ENCODE measurements at regions not wholly inside any gene's neighbourhood (a gene's known extent, or its start where the extent isn't known, plus 50 kb on each side); places are given as distances from the start of the nearest gene placed in this dataset.

- TF ChIP-seq YY1 (IDR thresholded peaks at IDR 0.05; ENCODE audit: extremely low read depth, insufficient replicate concordance, low read depth, low read length): no peak
Observed at GRCh38 chr14:104376202-104377140, 203.1 kb upstream of the C14orf180 start (continued).

GRCh38 chr14:104377256-104377655 is 202.3 kb upstream of the C14orf180 start:
- ChIA-PET RAD21 (ENCODE audit: low non-redundant PET in 1 of 2, low total read pairs in 2 of 2, uncharacterized antibody in 2 of 2, unreplicated experiment in 2 of 2) (no interaction called here), POLR2A (no interaction called here), CTCF (no interaction called here)
- H3K36me3 ChIP-seq (ENCODE audit: control insufficient read depth in 1 of 2, insufficient read depth in 2 of 2, low read length in 2 of 2): no peaks in the 10 kb centered on the region
- H3K9me2 ChIP-seq (ENCODE audit: insufficient read depth): no peaks in the 10 kb centered on the region
- no peak overlapping the region for H3K27ac ChIP-seq (ENCODE audit: low read depth, low read length)
- TF ChIP-seq, protein P1, sequence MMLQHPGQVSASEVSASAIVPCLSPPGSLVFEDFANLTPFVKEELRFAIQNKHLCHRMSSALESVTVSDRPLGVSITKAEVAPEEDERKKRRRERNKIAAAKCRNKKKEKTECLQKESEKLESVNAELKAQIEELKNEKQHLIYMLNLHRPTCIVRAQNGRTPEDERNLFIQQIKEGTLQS (IDR thresholded peaks at IDR 0.05): no peak
- no peak for TF ChIP-seq SIN3A (IDR thresholded peaks at IDR 0.05; ENCODE audit: low read depth)
- TF ChIP-seq POLR2A (IDR thresholded peaks at IDR 0.05; ENCODE audit: borderline replicate concordance, extremely low read depth, insufficient read depth, insufficient read length): no peak
- TF ChIP-seq TCF7L2 (IDR thresholded peaks at IDR 0.05; ENCODE audit: borderline replicate concordance, extremely low read depth, insufficient read depth, insufficient read length): no peak
- TF ChIP-seq, protein P2, sequence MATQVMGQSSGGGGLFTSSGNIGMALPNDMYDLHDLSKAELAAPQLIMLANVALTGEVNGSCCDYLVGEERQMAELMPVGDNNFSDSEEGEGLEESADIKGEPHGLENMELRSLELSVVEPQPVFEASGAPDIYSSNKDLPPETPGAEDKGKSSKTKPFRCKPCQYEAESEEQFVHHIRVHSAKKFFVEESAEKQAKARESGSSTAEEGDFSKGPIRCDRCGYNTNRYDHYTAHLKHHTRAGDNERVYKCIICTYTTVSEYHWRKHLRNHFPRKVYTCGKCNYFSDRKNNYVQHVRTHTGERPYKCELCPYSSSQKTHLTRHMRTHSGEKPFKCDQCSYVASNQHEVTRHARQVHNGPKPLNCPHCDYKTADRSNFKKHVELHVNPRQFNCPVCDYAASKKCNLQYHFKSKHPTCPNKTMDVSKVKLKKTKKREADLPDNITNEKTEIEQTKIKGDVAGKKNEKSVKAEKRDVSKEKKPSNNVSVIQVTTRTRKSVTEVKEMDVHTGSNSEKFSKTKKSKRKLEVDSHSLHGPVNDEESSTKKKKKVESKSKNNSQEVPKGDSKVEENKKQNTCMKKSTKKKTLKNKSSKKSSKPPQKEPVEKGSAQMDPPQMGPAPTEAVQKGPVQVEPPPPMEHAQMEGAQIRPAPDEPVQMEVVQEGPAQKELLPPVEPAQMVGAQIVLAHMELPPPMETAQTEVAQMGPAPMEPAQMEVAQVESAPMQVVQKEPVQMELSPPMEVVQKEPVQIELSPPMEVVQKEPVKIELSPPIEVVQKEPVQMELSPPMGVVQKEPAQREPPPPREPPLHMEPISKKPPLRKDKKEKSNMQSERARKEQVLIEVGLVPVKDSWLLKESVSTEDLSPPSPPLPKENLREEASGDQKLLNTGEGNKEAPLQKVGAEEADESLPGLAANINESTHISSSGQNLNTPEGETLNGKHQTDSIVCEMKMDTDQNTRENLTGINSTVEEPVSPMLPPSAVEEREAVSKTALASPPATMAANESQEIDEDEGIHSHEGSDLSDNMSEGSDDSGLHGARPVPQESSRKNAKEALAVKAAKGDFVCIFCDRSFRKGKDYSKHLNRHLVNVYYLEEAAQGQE (IDR thresholded peaks at IDR 0.05; ENCODE audit: low read depth): no peak
- no peak for TF ChIP-seq CEBPB (IDR thresholded peaks at IDR 0.05; ENCODE audit: low read depth)
- TF ChIP-seq ELF1 (IDR thresholded peaks at IDR 0.05; ENCODE audit: borderline replicate concordance, low read depth): no peak
- TF ChIP-seq EGR1 (IDR thresholded peaks at IDR 0.05; ENCODE audit: low read depth): no peak
- no peak for TF ChIP-seq SP1 (IDR thresholded peaks at IDR 0.05; ENCODE audit: low read depth)
- TF ChIP-seq FOSL1 (IDR thresholded peaks at IDR 0.05; ENCODE audit: low read depth): no peak
- TF ChIP-seq JUND (IDR thresholded peaks at IDR 0.05): no peak
- no peak for TF ChIP-seq EZH2phosphoT487 (IDR thresholded peaks at IDR 0.05; ENCODE audit: borderline replicate concordance)
- no peak for TF ChIP-seq CBX3 (IDR thresholded peaks at IDR 0.05; ENCODE audit: low read depth)
- TF ChIP-seq ZBTB33 (IDR thresholded peaks at IDR 0.05; ENCODE audit: extremely low read depth, insufficient replicate concordance, low read length): no peak
- TF ChIP-seq ZNF274 (IDR thresholded peaks at IDR 0.05; ENCODE audit: low read depth, low read length): no peak
- no peaks in the 10 kb centered on the region for H3K4me1 ChIP-seq (ENCODE audit: control insufficient read depth in 1 of 2, insufficient read depth in 2 of 2, low read length in 2 of 2)
- no peak overlapping the region for H3K4me3 ChIP-seq (replicated peaks in 1 of 2; ENCODE audit: low read depth in 1 of 2, low read length in 2 of 2)
- no peaks in the 10 kb centered on the region for H4K20me1 ChIP-seq (ENCODE audit: insufficient read depth)
- H3K9ac ChIP-seq (ENCODE audit: low read length): no peak overlapping the region
- intact Hi-C loops (cut with micrococcal nuclease): no loop called here
- no TSS peak for BruUV-seq (replicated peaks)
- no peaks in the 10 kb centered on the region for H3K79me2 ChIP-seq (ENCODE audit: insufficient read depth, low read length)
- no peak overlapping the region for H2AFZ ChIP-seq (ENCODE audit: low read depth, low read length, poor library complexity, severe bottlenecking)
- no peak overlapping the region for H3K4me2 ChIP-seq (ENCODE audit: low read length)
- no peaks in the 10 kb centered on the region for H3K9me3 ChIP-seq (ENCODE audit: control insufficient read depth in 1 of 2, insufficient read depth in 1 of 2, low read depth in 1 of 2, low read length in 2 of 2)
- DNase-seq (ENCODE audit: low read depth, low spot score) (no peak), ATAC-seq (no peak)
- peaks cover 36% of the 10 kb centered on the region for H3K27me3 ChIP-seq (ENCODE audit: insufficient read depth, low read length)
